ENCODE measurements at regions not wholly inside any gene's neighbourhood (a gene's known extent, or its start where the extent isn't known, plus 50 kb on each side); places are given as distances from the start of the nearest gene placed in this dataset.

GRCh38 chr7:411677-412312, 107.9 kb downstream of the PDGFA start:
- TF ChIP-seq, protein P1, sequence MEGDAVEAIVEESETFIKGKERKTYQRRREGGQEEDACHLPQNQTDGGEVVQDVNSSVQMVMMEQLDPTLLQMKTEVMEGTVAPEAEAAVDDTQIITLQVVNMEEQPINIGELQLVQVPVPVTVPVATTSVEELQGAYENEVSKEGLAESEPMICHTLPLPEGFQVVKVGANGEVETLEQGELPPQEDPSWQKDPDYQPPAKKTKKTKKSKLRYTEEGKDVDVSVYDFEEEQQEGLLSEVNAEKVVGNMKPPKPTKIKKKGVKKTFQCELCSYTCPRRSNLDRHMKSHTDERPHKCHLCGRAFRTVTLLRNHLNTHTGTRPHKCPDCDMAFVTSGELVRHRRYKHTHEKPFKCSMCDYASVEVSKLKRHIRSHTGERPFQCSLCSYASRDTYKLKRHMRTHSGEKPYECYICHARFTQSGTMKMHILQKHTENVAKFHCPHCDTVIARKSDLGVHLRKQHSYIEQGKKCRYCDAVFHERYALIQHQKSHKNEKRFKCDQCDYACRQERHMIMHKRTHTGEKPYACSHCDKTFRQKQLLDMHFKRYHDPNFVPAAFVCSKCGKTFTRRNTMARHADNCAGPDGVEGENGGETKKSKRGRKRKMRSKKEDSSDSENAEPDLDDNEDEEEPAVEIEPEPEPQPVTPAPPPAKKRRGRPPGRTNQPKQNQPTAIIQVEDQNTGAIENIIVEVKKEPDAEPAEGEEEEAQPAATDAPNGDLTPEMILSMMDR (IDR thresholded peaks at IDR 0.05), result no peak
- TF ChIP-seq POLR2A (IDR thresholded peaks at IDR 0.05), result no peak
